PC-9 (cell line): ENCODE measurements at regions not wholly inside any gene's neighbourhood (a gene's known extent, or its start where the extent isn't known, plus 50 kb on each side); places are given as distances from the start of the nearest gene placed in this dataset.

Source experiments
- BruUV-seq: library from RNA; stranded (reverse); fragments of 400-500 nt; replicated peaks from 2 replicates; lab custom pipeline; 2021; lab: Mats Ljungman, UMichigan
- CTCF ChIA-PET: fragments of 300-600 bp; sonication (Branson Sonifier 250); formaldehyde crosslinking; loops from one replicate; lab custom pipeline; 2022; ENCODE audit warnings: antibody characterized with exemption; lab: Charles Lee
- POLR2A ChIA-PET: fragments of 300-600 bp; sonication (Branson Sonifier 250); formaldehyde crosslinking; loops from one replicate; lab custom pipeline; 2022; ENCODE audit warnings: antibody characterized with exemption; ENCODE audit not compliant: unreplicated experiment; lab: Charles Lee
- DNase-seq, 2 experiments: peaks; one replicate each; pipeline versions ENCODE4 v3.0.0 to v3.0.0-alpha.2; 2015 to 2022; ENCODE audit warnings: mixed read lengths in 1 of 2
- H2AFZ ChIP-seq: fragments of 200-600 bp; sonication (generic); 2 replicates; pipeline ENCODE4 v1.8.1; 2017; ENCODE audit warnings: antibody characterized with exemption
- H3F3A ChIP-seq: fragments of 200-600 bp; sonication (generic); 2 replicates; pipeline ENCODE4 v1.8.1; 2017; ENCODE audit warnings: antibody characterized with exemption, mild to moderate bottlenecking, low read depth; ENCODE audit not compliant: insufficient read depth
- H3K27ac ChIP-seq: fragments of 200-600 bp; sonication (generic); 2 replicates; pipeline ENCODE4 v1.6.1; 2016; ENCODE audit warnings: mixed run types
- H3K27me3 ChIP-seq: fragments of 200-600 bp; sonication (generic); 2 replicates; pipeline ENCODE4 v1.6.1; 2016; ENCODE audit warnings: low read depth, mixed run types; ENCODE audit not compliant: insufficient read depth
- H3K36me3 ChIP-seq: fragments of 200-600 bp; sonication (generic); 2 replicates; pipeline ENCODE4 v1.6.1; 2016; ENCODE audit warnings: low read depth, mixed run types
- H3K4me1 ChIP-seq: fragments of 200-600 bp; sonication (generic); replicated peaks from 2 replicates; pipeline ENCODE4 v1.6.1; 2016; ENCODE audit warnings: mixed run types; ENCODE audit not compliant: insufficient read depth
- H3K4me2 ChIP-seq: fragments of 200-600 bp; sonication (generic); 2 replicates; pipeline ENCODE4 v1.6.1; 2017; ENCODE audit warnings: mixed run types
- H3K4me3 ChIP-seq: fragments of 200-600 bp; sonication (generic); 2 replicates; pipeline ENCODE4 v1.6.1; 2016; ENCODE audit warnings: mixed run types
- H3K79me2 ChIP-seq: fragments of 200-600 bp; sonication (generic); 2 replicates; pipeline ENCODE4 v1.6.1; 2017; ENCODE audit warnings: low read depth, mixed run types
- H3K9me2 ChIP-seq: fragments of 200-600 bp; sonication (generic); 2 replicates; pipeline ENCODE4 v1.8.1; 2017; ENCODE audit warnings: mild to moderate bottlenecking; ENCODE audit not compliant: insufficient read depth
- H3K9me3 ChIP-seq: fragments of 200-600 bp; sonication (generic); 2 replicates; pipeline ENCODE4 v1.8.1; 2016; ENCODE audit warnings: low read depth; ENCODE audit not compliant: insufficient read depth
- H4K20me1 ChIP-seq: fragments of 200-600 bp; sonication (generic); 2 replicates; pipeline ENCODE4 v1.8.1; 2017; ENCODE audit not compliant: insufficient read depth
- CTCF ChIP-seq: fragments of 200-600 bp; sonication (generic); conservative IDR thresholded peaks from 2 replicates; pipeline ENCODE4 v1.6.1; 2017; ENCODE audit warnings: mixed run types, antibody characterized with exemption, mild to moderate bottlenecking, moderate library complexity
- EZH2 ChIP-seq: fragments of 200-600 bp; sonication (generic); IDR thresholded peaks from 2 replicates; pipeline ENCODE4 v1.8.0; 2017; ENCODE audit warnings: antibody characterized with exemption, low read depth
- intact Hi-C: fragments of 100-400 bp; cut with micrococcal nuclease; formaldehyde crosslinking; loops from one replicate; pipeline ENCODE4 v1.10.0; 2022; ENCODE audit not compliant: unreplicated experiment

- Histone ChIP-seq H3K27ac (no peak overlapping the region), H3K27me3 (no peaks in the 10 kb centered on the region), H3K4me3 (no peak overlapping the region), H2AFZ (no peak overlapping the region), H3F3A (no peaks in the 10 kb centered on the region), H3K36me3 (no peaks in the 10 kb centered on the region), H3K4me1 (peaks cover 13% of the 10 kb centered on the region), H3K9me3 (no peaks in the 10 kb centered on the region), H4K20me1 (no peaks in the 10 kb centered on the region), H3K9me2 (no peaks in the 10 kb centered on the region), H3K4me2 (no peak overlapping the region), H3K79me2 (no peaks in the 10 kb centered on the region)
- POLR2A ChIA-PET, result no interaction called here
- no TSS peak for BruUV-seq
- intact Hi-C loops, result no loop called here
- no peak for TF ChIP-seq EZH2
- no peak for TF ChIP-seq CTCF
- no peak for DNase-seq
- CTCF ChIA-PET, result no interaction called here
Observed at GRCh38 chr1:182260516-182260915, 131.1 kb downstream of the GLUL start.

- Histone ChIP-seq H3K4me2 (0 out of 2 replicates have a peak overlapping the region, but pooled peaks have one; percentile 4), H3K27ac (no peak overlapping the region), H3K79me2 (no peaks in the 10 kb centered on the region), H3K9me3 (no peaks in the 10 kb centered on the region), H3F3A (no peaks in the 10 kb centered on the region), H3K4me3 (no peak overlapping the region), H3K36me3 (no peaks in the 10 kb centered on the region), H3K27me3 (no peaks in the 10 kb centered on the region), H3K9me2 (no peaks in the 10 kb centered on the region), H4K20me1 (no peaks in the 10 kb centered on the region), H2AFZ (no peak overlapping the region), H3K4me1 (peaks cover 13% of the 10 kb centered on the region)
- CTCF ChIA-PET, result interaction anchor here (0.6 kb wide), 1 partner anchor 11 kb away, joined by 3 read pairs; no protein-coding TSS in a partner anchor
- no TSS peak for BruUV-seq
- intact Hi-C loops, result no loop called here
- TF ChIP-seq EZH2 (no peak), CTCF (no peak)
- no peak for DNase-seq
- POLR2A ChIA-PET, result no interaction called here
Observed at GRCh38 chr1:182259968-182260367, 131.6 kb downstream of the GLUL start.

GRCh38 chr1:182259229-182259872, 132.2 kb downstream of the GLUL start:
- H3K36me3 ChIP-seq, result no peaks in the 10 kb centered on the region
- no peaks in the 10 kb centered on the region for H4K20me1 ChIP-seq
- H3F3A ChIP-seq, result no peaks in the 10 kb centered on the region
- DNase-seq, result peak; percentile 36 to 89
- ChIA-PET POLR2A (no interaction called here), CTCF (interaction anchor here (0.6 kb wide), 1 partner anchor 11 kb away, joined by 3 read pairs; no protein-coding TSS in a partner anchor)
- TF ChIP-seq EZH2, result no peak
- TF ChIP-seq CTCF, result no peak
- intact Hi-C loops, result no loop called here
- H2AFZ ChIP-seq, result peak overlapping the region; percentile 6; the same call in 1 of the 2 replicates
- no peaks in the 10 kb centered on the region for H3K27me3 ChIP-seq
- peak overlapping the region; percentile 4 for H3K4me2 ChIP-seq
- H3K9me2 ChIP-seq, result no peaks in the 10 kb centered on the region
- no peaks in the 10 kb centered on the region for H3K9me3 ChIP-seq
- no TSS peak for BruUV-seq
- peak overlapping the region; percentile 2; the same call in 1 of the 2 replicates for H3K27ac ChIP-seq
- H3K4me3 ChIP-seq, result no peak overlapping the region
- H3K79me2 ChIP-seq, result no peaks in the 10 kb centered on the region
- H3K4me1 ChIP-seq, result peaks cover 13% of the 10 kb centered on the region
